HL-60 (cell line): ENCODE measurements at regions not wholly inside any gene's neighbourhood (a gene's known extent, or its start where the extent isn't known, plus 50 kb on each side); places are given as distances from the start of the nearest gene placed in this dataset.

Experiments
- CTCF ChIP-seq: IDR thresholded peaks from one replicate; pipeline ENCODE4 v1.5.1; 2011; ENCODE audit warnings: low read length, control low read depth, inconsistent platforms; ENCODE audit not compliant: insufficient read depth
- GABPA ChIP-seq: IDR thresholded peaks from 2 replicates; pipeline ENCODE4 v1.6.1; 2012; ENCODE audit warnings: low read depth
- POLR2AphosphoS5 ChIP-seq: IDR thresholded peaks from 2 replicates; pipeline ENCODE4 v1.6.1; 2012; ENCODE audit warnings: low read depth
- REST ChIP-seq: IDR thresholded peaks from 2 replicates; pipeline ENCODE4 v1.6.1; 2012; ENCODE audit warnings: low read depth; ENCODE audit not compliant: insufficient replicate concordance
- SPI1 ChIP-seq: IDR thresholded peaks from 2 replicates; pipeline ENCODE4 v1.6.1; 2012; ENCODE audit warnings: low read depth, mild to moderate bottlenecking, borderline replicate concordance

DNA sequence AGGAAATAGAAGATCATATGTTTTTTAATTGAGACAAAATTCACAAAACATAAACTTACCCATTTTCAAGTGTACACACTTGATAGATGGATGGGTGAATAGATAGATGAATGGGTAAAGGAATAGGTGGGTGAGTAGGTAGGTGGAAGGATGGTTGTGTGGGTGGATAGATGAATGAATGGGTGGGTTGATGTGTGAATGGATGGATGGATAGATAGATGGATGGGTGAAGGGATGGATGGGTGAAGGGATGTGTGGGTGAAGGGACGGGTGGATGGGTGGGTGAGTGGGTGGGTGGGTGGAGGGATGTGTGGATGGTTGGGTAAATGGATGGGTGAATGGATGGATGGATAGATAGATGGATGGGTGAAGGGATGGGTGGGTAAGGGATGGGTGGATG, 86.1 kb upstream of the KCND3 start:
- TF ChIP-seq CTCF = no peak
- no peak for TF ChIP-seq POLR2AphosphoS5
- no peak for TF ChIP-seq REST
- no peak for TF ChIP-seq GABPA
- no peak for TF ChIP-seq SPI1
